Peyer's patch (tissue), 4 donors: ENCODE measurements at regions not wholly inside any gene's neighbourhood (a gene's known extent, or its start where the extent isn't known, plus 50 kb on each side); places are given as distances from the start of the nearest gene placed in this dataset.
"Not testable (repeated sequence)": the region's sequence is repeated elsewhere in the genome, so short reads cannot be mapped to it uniquely, and the experiment has no call there.

Experiments
- CTCF ChIP-seq, 6 experiments: fragments of 450-650 bp in 4 of 6; fragments of 200-600 bp in 2 of 6; sonication (generic) in 1 of 6; IDR thresholded peaks; one replicate each; pipeline ENCODE4 v1.5.1; 2017 to 2019; ENCODE audit warnings: antibody characterized with exemption in 6 of 6, mild to moderate bottlenecking in 3 of 6, moderate library complexity in 1 of 6
- POLR2A ChIP-seq, 2 donors: fragments of 450-650 bp; IDR thresholded peaks; one replicate each; pipeline ENCODE4 v1.5.1; 2017; ENCODE audit warnings: antibody characterized with exemption in 2 of 2, mild to moderate bottlenecking in 2 of 2, moderate library complexity in 2 of 2

- TF ChIP-seq CTCF, POLR2A (IDR thresholded peaks at IDR 0.05): not testable (repeated sequence)
Measured at GRCh38 chr9:115348936-115349335, 231.0 kb upstream of the TNC start.
